ENCODE measurements at regions not wholly inside any gene's neighbourhood (a gene's known extent, or its start where the extent isn't known, plus 50 kb on each side); places are given as distances from the start of the nearest gene placed in this dataset.

- no peak for DNase-seq
These were observed 55.4 kb downstream of the GSX1 start for GRCh38 chr13:27847669-27848068.

DNA sequence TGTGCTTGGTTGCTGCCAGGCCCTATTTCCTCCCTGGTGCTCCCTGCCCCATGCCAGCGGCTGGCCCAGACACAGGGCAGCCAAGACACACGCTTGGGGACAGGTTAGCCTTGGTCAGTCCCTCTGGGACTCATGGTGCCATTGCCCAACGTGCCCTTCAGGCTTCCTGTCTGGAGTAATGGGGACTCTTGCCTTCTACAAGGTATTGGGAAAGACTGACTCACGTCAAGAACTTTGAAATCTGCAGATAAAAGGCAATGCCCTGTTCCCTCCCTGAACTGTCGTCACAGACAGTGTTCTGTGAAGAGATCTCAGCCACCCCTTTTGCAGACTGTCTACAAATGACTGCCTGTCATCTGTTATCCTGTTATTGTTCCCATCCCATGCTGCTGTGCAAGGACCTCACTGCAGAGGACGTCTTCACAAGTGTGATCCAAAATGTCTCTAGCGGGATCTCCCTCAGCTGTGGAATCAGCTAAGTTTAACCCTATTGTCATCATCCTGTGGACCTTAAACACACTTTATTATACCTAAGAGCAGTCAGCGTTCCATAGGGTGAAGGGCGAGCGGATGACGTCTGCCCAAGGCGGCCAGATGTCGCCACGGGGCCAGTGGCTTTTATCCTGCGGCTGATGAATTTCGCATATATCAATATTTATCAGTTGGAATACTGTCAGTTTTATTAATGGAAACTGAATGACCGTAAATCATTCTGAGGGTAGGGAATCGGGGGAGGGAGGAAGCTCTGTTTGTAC lies 59.0 kb downstream of the GSX1 start:
- DNase-seq: no peak

DNA sequence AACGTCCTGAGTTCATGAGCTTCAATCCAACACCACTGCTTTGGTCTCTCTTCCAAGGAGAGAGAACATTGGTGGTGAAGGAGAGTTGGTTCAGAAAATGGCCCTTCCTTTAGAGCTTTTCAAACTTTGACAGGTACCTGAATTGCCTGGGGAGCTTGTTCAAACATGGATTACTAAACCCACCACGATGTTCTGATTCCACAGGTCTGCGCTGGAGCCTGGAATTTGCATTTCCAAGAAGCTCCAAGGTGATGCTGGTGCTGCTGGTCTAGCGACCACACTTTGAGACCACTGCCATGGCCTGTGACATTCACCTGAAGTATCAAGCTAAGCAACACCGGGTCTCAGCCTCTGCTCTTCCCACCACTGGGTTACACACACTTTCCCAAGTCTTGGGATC lies 60.2 kb downstream of the GSX1 start:
- no peak for DNase-seq

- DNase-seq: no peak
These were observed 61.1 kb downstream of the GSX1 start for GRCh38 chr13:27853335-27853734.

DNA sequence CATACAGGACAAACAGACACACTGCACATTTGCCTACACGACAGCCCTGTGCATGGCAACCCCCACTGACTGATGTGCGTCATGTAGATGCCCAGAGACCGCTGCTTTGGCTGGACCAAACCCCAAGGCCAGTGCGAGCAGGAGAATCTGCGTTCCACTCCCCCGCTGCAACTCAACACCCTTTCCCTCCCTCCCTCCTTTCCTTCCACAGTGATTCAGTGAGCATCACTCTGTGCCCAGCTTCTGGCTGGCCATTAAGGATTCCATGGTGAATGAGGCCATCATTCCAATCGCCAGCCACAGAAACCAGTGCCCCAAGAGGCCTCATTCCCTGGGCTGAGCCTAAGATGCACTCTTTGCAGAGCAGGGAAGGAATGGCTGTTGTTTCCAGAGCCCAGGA lies 61.6 kb downstream of the GSX1 start:
- DNase-seq: no peak

- DNase-seq: no peak
These were observed 62.3 kb downstream of the GSX1 start for GRCh38 chr13:27854606-27855005.

GRCh38 chr13:27855381-27855780 lies 63.1 kb downstream of the GSX1 start:
- no peak for DNase-seq

- DNase-seq: peak; percentile 69 to 95
These were observed 62.5 kb upstream of the PDX1 start for GRCh38 chr13:27857282-27857681.

DNA sequence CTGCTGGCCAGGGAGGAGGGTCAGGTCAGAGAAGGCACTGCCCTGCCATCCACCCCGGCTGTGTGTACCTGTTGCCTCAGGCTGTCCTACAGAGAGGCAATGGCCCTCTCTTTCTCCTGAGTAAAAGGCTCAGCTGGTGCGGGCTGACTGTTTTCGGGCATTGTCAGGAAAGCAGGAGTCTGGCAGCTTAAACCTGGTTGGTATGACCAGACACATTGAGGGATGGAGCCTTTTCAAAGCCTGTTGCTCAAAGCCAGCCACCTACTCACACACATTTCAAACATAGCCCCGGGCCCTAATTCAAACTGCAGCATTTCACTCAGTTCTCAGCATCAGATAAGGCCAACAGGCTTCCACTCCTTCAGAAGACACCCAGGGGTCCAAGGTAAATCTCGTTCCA lies 61.8 kb upstream of the PDX1 start:
- DNase-seq: no peak

GRCh38 chr13:27860743-27861142 lies 59.1 kb upstream of the PDX1 start:
- peak in 1 of 2 experiments; percentile 27 for DNase-seq

GRCh38 chr13:27861165-27861564 lies 58.6 kb upstream of the PDX1 start:
- DNase-seq: no peak

DNA sequence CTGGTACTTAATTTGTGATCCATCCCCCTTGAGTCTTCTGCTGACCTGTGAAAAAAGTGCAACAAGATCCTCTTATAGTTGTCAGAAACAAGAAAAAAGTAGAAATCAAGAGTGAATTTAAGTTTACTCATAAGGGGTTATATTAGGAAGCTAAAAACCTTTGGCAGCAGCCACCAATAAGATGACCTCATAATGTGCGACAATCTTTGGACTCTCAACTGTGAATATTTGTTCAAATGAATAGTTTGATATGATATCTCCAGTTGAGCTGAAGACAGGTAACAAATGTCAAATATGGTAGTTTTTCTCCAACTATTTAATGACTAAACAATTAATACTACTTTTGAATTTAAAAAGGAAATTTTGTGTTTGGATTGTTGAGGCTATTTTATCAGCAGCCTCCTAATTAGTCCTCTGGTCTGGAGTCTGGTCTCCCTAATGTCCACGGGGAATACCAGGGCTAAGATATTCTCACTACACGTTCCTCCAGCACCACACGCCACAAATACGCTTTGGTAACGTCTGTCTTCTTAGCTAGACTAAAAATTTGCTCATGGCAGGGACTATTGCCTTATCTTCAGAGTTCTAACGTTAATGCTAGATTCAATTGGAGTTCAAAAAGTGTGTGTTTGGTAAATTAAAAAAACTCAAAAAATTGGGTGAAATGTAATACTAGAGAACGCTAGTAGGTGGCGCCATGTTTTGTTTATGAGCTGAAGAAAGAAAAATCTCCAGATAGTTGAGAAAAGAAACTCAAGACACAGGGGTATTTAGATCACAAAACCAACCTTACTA lies 51.0 kb upstream of the PDX1 start:
- no peak for DNase-seq

GRCh38 chr13:27869436-27870095 lies 50.2 kb upstream of the PDX1 start:
- DNase-seq: no peak

All from NCI-H524 (cell line).